H1 (cell line): ENCODE measurements at regions not wholly inside any gene's neighbourhood (a gene's known extent, or its start where the extent isn't known, plus 50 kb on each side); places are given as distances from the start of the nearest gene placed in this dataset.
"Not testable (repeated sequence)": the region's sequence is repeated elsewhere in the genome, so short reads cannot be mapped to it uniquely, and the experiment has no call there.

Source experiments
- CTCF ChIA-PET: fragments of 300-600 bp; sonication (Branson Sonifier 250); formaldehyde crosslinking; loops from one replicate; lab custom pipeline; 2021; ENCODE audit not compliant: partially characterized antibody; lab: Charles Lee
- POLR2A ChIA-PET: fragments of 300-600 bp; sonication (Branson Sonifier 250); formaldehyde crosslinking; loops from one replicate; lab custom pipeline; 2021; ENCODE audit warnings: inconsistent platforms; ENCODE audit not compliant: partially characterized antibody; lab: Charles Lee
- DNase-seq, 2 experiments: peaks; one replicate each; pipeline versions ENCODE4 v3.0.0 to v3.0.0-alpha.2; 2010 to 2022; ENCODE audit warnings: low spot score in 2 of 2, low read depth in 1 of 2, mixed read lengths in 1 of 2
- FAIRE-seq: peaks from 2 replicates; lab custom pipeline; 2011; peaks lifted over from hg19 to GRCh38; lab: Jason Lieb, UNC
- H2AFZ ChIP-seq: 2 replicates; pipeline ENCODE4 v1.8.1; 2012; ENCODE audit warnings: low read length, inconsistent platforms
- H2AK5ac ChIP-seq: 2 replicates; pipeline ENCODE4 v1.6.1; 2013; ENCODE audit warnings: low read depth, low read length
- H2BK120ac ChIP-seq: replicated peaks from 2 replicates; pipeline ENCODE3; 2013; ENCODE audit warnings: low read depth, low read length, inconsistent platforms
- H2BK12ac ChIP-seq: 2 replicates; pipeline ENCODE4 v1.6.1; 2013; ENCODE audit warnings: low read depth, low read length
- H2BK15ac ChIP-seq: 2 replicates; pipeline ENCODE4 v1.6.1; 2013; ENCODE audit warnings: low read length
- H2BK20ac ChIP-seq: 2 replicates; pipeline ENCODE4 v1.6.1; 2013; ENCODE audit warnings: low read length
- H2BK5ac ChIP-seq: 2 replicates; pipeline ENCODE4 v1.6.1; 2013; ENCODE audit warnings: low read depth, low read length
- H3K14ac ChIP-seq: 2 replicates; pipeline ENCODE4 v1.6.1; 2013; ENCODE audit warnings: inconsistent platforms; ENCODE audit not compliant: insufficient read length
- H3K18ac ChIP-seq: 2 replicates; pipeline ENCODE4 v1.6.1; 2013; ENCODE audit warnings: low read length; ENCODE audit errors: extremely low read depth
- H3K23ac ChIP-seq: 2 replicates; pipeline ENCODE4 v1.6.1; 2013; ENCODE audit warnings: inconsistent platforms; ENCODE audit not compliant: insufficient read length
- H3K23me2 ChIP-seq: 2 replicates; pipeline ENCODE4 v1.6.1; 2013; ENCODE audit warnings: low read depth, low read length
- H3K27ac ChIP-seq: 2 replicates; pipeline ENCODE4 v1.6.1; 2011; ENCODE audit warnings: low read depth, low read length, inconsistent platforms
- H3K27me3 ChIP-seq, 4 experiments: replicated peaks in 1 of 4; 1 replicate in 1 of 4; 2 replicates in 3 of 4; pipeline versions ENCODE4 v1.6.1 to v1.8.1; 2011 to 2013; ENCODE audit warnings: low read length in 3 of 4, mild to moderate bottlenecking in 3 of 4, inconsistent platforms in 2 of 4, mixed read lengths in 2 of 4, moderate library complexity in 1 of 4; ENCODE audit not compliant: control insufficient read depth in 3 of 4, insufficient read depth in 3 of 4; ENCODE audit errors: extremely low read depth in 1 of 4
- H3K36me3 ChIP-seq, 4 experiments: 2 replicates each; pipeline versions ENCODE4 v1.6.1 to v1.8.1; 2011 to 2013; ENCODE audit warnings: mild to moderate bottlenecking in 4 of 4, low read length in 3 of 4, moderate library complexity in 2 of 4, control low read depth in 1 of 4, inconsistent platforms in 1 of 4; ENCODE audit not compliant: insufficient read depth in 4 of 4, control insufficient read depth in 2 of 4
- H3K4ac ChIP-seq: replicated peaks from 2 replicates; pipeline ENCODE3; 2013; ENCODE audit warnings: low read length, low read depth, mixed read lengths, inconsistent platforms; ENCODE audit not compliant: insufficient read length
- H3K4me1 ChIP-seq, 4 experiments: replicated peaks in 1 of 4; 1 replicate in 1 of 4; 2 replicates in 3 of 4; pipeline versions ENCODE4 v1.6.1 to v1.8.1; 2011 to 2013; ENCODE audit warnings: low read length in 3 of 4, inconsistent platforms in 2 of 4, mixed read lengths in 1 of 4; ENCODE audit not compliant: insufficient read depth in 4 of 4, control insufficient read depth in 3 of 4
- H3K4me2 ChIP-seq, 2 experiments: 2 replicates each; pipeline versions ENCODE4 v1.6.1 to v1.8.1; 2011 to 2013; ENCODE audit warnings: low read depth in 2 of 2, low read length in 2 of 2, control low read depth in 1 of 2, inconsistent platforms in 1 of 2, mild to moderate bottlenecking in 1 of 2; ENCODE audit not compliant: insufficient read depth in 1 of 2
- H3K4me3 ChIP-seq, 4 experiments: fragments of 200-600, 300-600 bp in 1 of 4; sonication (generic), shearing (Covaris generic), sonication (Bioruptor Twin) in 1 of 4; 2 replicates each; pipeline versions ENCODE4 v1.5.1 to v1.8.1; 2011 to 2016; ENCODE audit warnings: low read length in 4 of 4, low read depth in 3 of 4, control low read depth in 2 of 4, inconsistent platforms in 2 of 4, mild to moderate bottlenecking in 2 of 4, mixed read lengths in 1 of 4, moderate library complexity in 1 of 4; ENCODE audit not compliant: insufficient read depth in 2 of 4; ENCODE audit errors: extremely low read depth in 1 of 4
- H3K56ac ChIP-seq: replicated peaks from 2 replicates; pipeline ENCODE3; 2013; ENCODE audit warnings: low read depth, mild to moderate bottlenecking, mixed read lengths, low read length, inconsistent platforms; ENCODE audit not compliant: insufficient read length
- H3K79me1 ChIP-seq: 2 replicates; pipeline ENCODE4 v1.6.1; 2013; ENCODE audit warnings: low read depth, low read length, control low read depth
- H3K79me2 ChIP-seq, 2 experiments: 2 replicates each; pipeline versions ENCODE4 v1.6.1 to v1.8.1; 2012 to 2013; ENCODE audit warnings: low read length in 2 of 2, mild to moderate bottlenecking in 2 of 2, inconsistent platforms in 1 of 2; ENCODE audit not compliant: insufficient read depth in 2 of 2, control insufficient read depth in 1 of 2
- H3K9ac ChIP-seq, 4 experiments: replicated peaks in 1 of 4; 1 replicate in 1 of 4; 2 replicates in 3 of 4; pipeline versions ENCODE4 v1.6.1 to v1.8.1; 2011 to 2013; ENCODE audit warnings: low read depth in 3 of 4, low read length in 3 of 4, control low read depth in 2 of 4, mild to moderate bottlenecking in 2 of 4, moderate library complexity in 2 of 4, inconsistent platforms in 1 of 4; ENCODE audit errors: extremely low read depth in 1 of 4
- H3K9me3 ChIP-seq, 2 experiments: 2 replicates each; pipeline versions ENCODE4 v1.6.1 to v1.8.1; 2012 to 2013; ENCODE audit warnings: mild to moderate bottlenecking in 2 of 2, moderate library complexity in 2 of 2, control low read depth in 1 of 2, inconsistent platforms in 1 of 2, low read depth in 1 of 2, low read length in 1 of 2, mixed read lengths in 1 of 2; ENCODE audit not compliant: insufficient read depth in 2 of 2
- H4K20me1 ChIP-seq, 2 experiments: replicated peaks in 1 of 2; 2 replicates each; pipeline versions ENCODE3 to v1.8.1; 2011 to 2013; ENCODE audit warnings: inconsistent platforms in 2 of 2, low read length in 2 of 2, mild to moderate bottlenecking in 1 of 2; ENCODE audit not compliant: insufficient read depth in 2 of 2, control insufficient read depth in 1 of 2
- H4K5ac ChIP-seq: 2 replicates; pipeline ENCODE4 v1.6.1; 2013; ENCODE audit warnings: low read length, low read depth, mixed read lengths, inconsistent platforms; ENCODE audit not compliant: insufficient read length
- H4K8ac ChIP-seq: 2 replicates; pipeline ENCODE4 v1.8.0; 2013; ENCODE audit warnings: mild to moderate bottlenecking, moderate library complexity, low read length, inconsistent platforms; ENCODE audit not compliant: insufficient read depth; ENCODE audit errors: extremely low read depth
- H4K91ac ChIP-seq: replicated peaks from 2 replicates; pipeline ENCODE3; 2013; ENCODE audit warnings: low read length, mixed read lengths, inconsistent platforms; ENCODE audit not compliant: insufficient read length
- WGBS, 2 experiments: shearing (Covaris generic) in 1 of 2; methylation state at CpG; one replicate each; pipeline versions ENCODE4 v1.1.6 to v1.1.7; 2013 to 2015; ENCODE audit warnings: low lambda C conversion rate in 2 of 2, mixed read lengths in 2 of 2, inconsistent platforms in 1 of 2, low coverage in 1 of 2, missing lambda C conversion rate in 1 of 2; ENCODE audit not compliant: insufficient replicate concordance in 2 of 2, insufficient coverage in 1 of 2, insufficient read length in 1 of 2; ENCODE audit errors: extremely low coverage in 1 of 2, missing lambda C conversion rate in 1 of 2; 5-methylcytosine and 5-hydroxymethylcytosine counted together

- H3K9me3 ChIP-seq, H3K23ac ChIP-seq, H2BK20ac ChIP-seq, H4K8ac ChIP-seq, H2BK120ac ChIP-seq, H3K4me3 ChIP-seq, H2BK5ac ChIP-seq, H3K14ac ChIP-seq, H3K27me3 ChIP-seq, H3K36me3 ChIP-seq, H3K79me1 ChIP-seq, H4K91ac ChIP-seq, H3K23me2 ChIP-seq, FAIRE-seq, H4K20me1 ChIP-seq, H3K4ac ChIP-seq, CTCF ChIA-PET, H2AFZ ChIP-seq, POLR2A ChIA-PET, H3K18ac ChIP-seq, H2BK15ac ChIP-seq, DNase-seq, H2AK5ac ChIP-seq, H3K4me1 ChIP-seq, H3K56ac ChIP-seq, H3K79me2 ChIP-seq, H4K5ac ChIP-seq, H2BK12ac ChIP-seq, H3K27ac ChIP-seq, H3K9ac ChIP-seq, H3K4me2 ChIP-seq: not testable (repeated sequence)
- 85% methylated on average over 2 of the region's 4 CpGs; no CpG with 5 or more reads in 1 of the 2 experiments for WGBS, 2 experiments
Observed at GRCh38 chr20:1742049-1742434, 84.5 kb upstream of the SIRPG start.
